GM12878 (cell line): ENCODE measurements at regions not wholly inside any gene's neighbourhood (a gene's known extent, or its start where the extent isn't known, plus 50 kb on each side); places are given as distances from the start of the nearest gene placed in this dataset.

Experiments
- ATAC-seq: fragments of 200-7000 bp; cut with Tn5 transposase; 3 replicates; pipeline ENCODE4 v1.9.1; 2020; ENCODE audit warnings: mild to moderate bottlenecking, moderate library complexity
- BruUV-seq: library from RNA; stranded (reverse); fragments of 400-500 nt; replicated peaks from 2 replicates; lab custom pipeline; 2021; lab: Mats Ljungman, UMichigan
- CTCF ChIA-PET: fragments of 300-600 bp; sonication (Branson Sonifier 250); formaldehyde crosslinking; extraction: SDS; loops from one replicate; lab custom pipeline; 2021; ENCODE audit warnings: inconsistent platforms; lab: Yijun Ruan, JAX
- POLR2A ChIA-PET: fragments of 350-600 bp; formaldehyde crosslinking; extraction: SDS; loops from one replicate; lab custom pipeline; 2021; ENCODE audit warnings: inconsistent platforms; lab: Charles Lee
- RAD21 ChIA-PET: fragments of 300-600 bp; sonication (Branson Sonifier 250); formaldehyde crosslinking; loops from one replicate; lab custom pipeline; 2023; ENCODE audit warnings: antibody characterized with exemption; ENCODE audit not compliant: unreplicated experiment; lab: Charles Lee
- SMC1A ChIA-PET: fragments of 300-600 bp; sonication (Branson Sonifier 250); formaldehyde crosslinking; loops from one replicate; lab custom pipeline; 2023; ENCODE audit not compliant: unreplicated experiment, uncharacterized antibody; lab: Charles Lee
- DNase-seq: peaks from one replicate; pipeline ENCODE4 v3.0.0-alpha.2; 2011; ENCODE audit warnings: low read depth, low spot score
- FAIRE-seq: peaks from 3 replicates; lab custom pipeline; 2011; peaks lifted over from hg19 to GRCh38; lab: Jason Lieb, UNC
- H2AFZ ChIP-seq: 2 replicates; pipeline ENCODE4 v1.6.0; 2011; ENCODE audit warnings: low read depth, low read length, control low read depth; ENCODE audit not compliant: control insufficient read depth
- H3K27ac ChIP-seq: 2 replicates; pipeline ENCODE4 v1.5.1; 2011; ENCODE audit warnings: control low read depth; ENCODE audit not compliant: control insufficient read depth, insufficient read depth
- H3K27me3 ChIP-seq, 2 experiments: replicated peaks in 1 of 2; 2 replicates each; pipeline versions ENCODE4 v1.6.0 to v1.6.1; 2011; ENCODE audit warnings: low read length in 1 of 2; ENCODE audit not compliant: control insufficient read depth in 2 of 2, insufficient read depth in 2 of 2
- H3K36me3 ChIP-seq, 2 experiments: 2 replicates each; pipeline ENCODE4 v1.5.1; 2011; ENCODE audit warnings: low read length in 1 of 2; ENCODE audit not compliant: control insufficient read depth in 2 of 2, insufficient read depth in 2 of 2
- H3K4me1 ChIP-seq: 2 replicates; pipeline ENCODE4 v1.6.1; 2011; ENCODE audit warnings: mild to moderate bottlenecking, low read length, moderate library complexity, mixed read lengths; ENCODE audit not compliant: control insufficient read depth, insufficient read depth
- H3K4me2 ChIP-seq: 2 replicates; pipeline ENCODE4 v1.6.0; 2011; ENCODE audit warnings: control low read depth; ENCODE audit not compliant: control insufficient read depth, insufficient read depth
- H3K4me3 ChIP-seq: fragments of 200-600 bp; sonication (generic); 2 replicates; pipeline ENCODE4 v1.5.1; 2016
- H3K79me2 ChIP-seq: 2 replicates; pipeline ENCODE4 v1.6.0; 2011; ENCODE audit warnings: low read length; ENCODE audit not compliant: control insufficient read depth, insufficient read depth
- H3K9ac ChIP-seq: 2 replicates; pipeline ENCODE4 v1.8.0; 2011; ENCODE audit warnings: low read length, control low read depth, mixed read lengths; ENCODE audit not compliant: control insufficient read depth, insufficient read depth
- H3K9me3 ChIP-seq: replicated peaks from 3 replicates; pipeline ENCODE4 v1.5.1; 2011; ENCODE audit warnings: mild to moderate bottlenecking, low read length; ENCODE audit not compliant: control insufficient read depth, insufficient read depth
- H4K20me1 ChIP-seq: 2 replicates; pipeline ENCODE4 v1.6.0; 2011; ENCODE audit not compliant: control insufficient read depth, insufficient read depth
- BHLHE40 ChIP-seq, 2 experiments: fragments of 450-650 bp in 1 of 2; IDR thresholded peaks; 2 replicates each; pipeline ENCODE4 v1.6.1; 2011 to 2017; ENCODE audit warnings: low read depth in 2 of 2, borderline replicate concordance in 1 of 2, improper control_type of control experiment in 1 of 2, low read length in 1 of 2, mild to moderate bottlenecking in 1 of 2
- BMI1 ChIP-seq: fragments of 450-650 bp; IDR thresholded peaks from 2 replicates; pipeline ENCODE4 v1.6.1; 2016; ENCODE audit warnings: mild to moderate bottlenecking, moderate library complexity, borderline replicate concordance
- CBX3 ChIP-seq: fragments of 200-600 bp; sonication (generic); IDR thresholded peaks from 2 replicates; pipeline ENCODE4 v1.6.1; 2016; ENCODE audit warnings: low read depth, borderline replicate concordance
- EP300 ChIP-seq, 2 experiments: fragments of 150-350 bp in 1 of 2; IDR thresholded peaks; 2 replicates each; pipeline ENCODE4 v1.6.1; 2011 to 2012; ENCODE audit warnings: low read depth in 2 of 2, low read length in 2 of 2, borderline replicate concordance in 1 of 2, improper control_type of control experiment in 1 of 2, inconsistent platforms in 1 of 2; ENCODE audit not compliant: control insufficient read depth in 1 of 2
- GABPA ChIP-seq: IDR thresholded peaks from 2 replicates; pipeline ENCODE4 v1.6.1; 2014; ENCODE audit warnings: antibody characterized with exemption, low read depth, mild to moderate bottlenecking, inconsistent platforms
- IRF4 ChIP-seq: IDR thresholded peaks from 2 replicates; pipeline ENCODE4 v1.6.1; 2011; ENCODE audit warnings: low read depth, low read length
- IRF5 ChIP-seq: fragments of 450-650 bp; IDR thresholded peaks from 2 replicates; pipeline ENCODE4 v1.6.1; 2017; ENCODE audit warnings: borderline replicate concordance
- KLF5 ChIP-seq: fragments of 450-650 bp; IDR thresholded peaks from 2 replicates; pipeline ENCODE4 v1.6.1; 2014; ENCODE audit warnings: mild to moderate bottlenecking; ENCODE audit not compliant: partially characterized antibody
- MYB ChIP-seq: fragments of 150-350 bp; IDR thresholded peaks from 2 replicates; pipeline ENCODE4 v1.6.1; 2014; ENCODE audit warnings: mild to moderate bottlenecking, low read depth, low read length, borderline replicate concordance
- PAX5 ChIP-seq: IDR thresholded peaks from 2 replicates; pipeline ENCODE4 v1.6.1; 2011; ENCODE audit warnings: low read depth, low read length, borderline replicate concordance
- PKNOX1 ChIP-seq: fragments of 450-650 bp; IDR thresholded peaks from 2 replicates; pipeline ENCODE4 v1.6.1; 2016; ENCODE audit warnings: mild to moderate bottlenecking
- PML ChIP-seq: IDR thresholded peaks from 2 replicates; pipeline ENCODE4 v1.6.1; 2012; ENCODE audit warnings: low read length, inconsistent platforms
- PRDM15 ChIP-seq: fragments of 450-650 bp; formaldehyde crosslinking; IDR thresholded peaks from 2 replicates; pipeline ENCODE4 v1.4.0; 2020; ENCODE audit warnings: mild to moderate bottlenecking, moderate library complexity
- RELA ChIP-seq: fragments of 450-650 bp; IDR thresholded peaks from 2 replicates; pipeline ENCODE4 v1.8.0; 2014; ENCODE audit warnings: borderline replicate concordance; ENCODE audit not compliant: partially characterized antibody
- RELB ChIP-seq: fragments of 450-650 bp; IDR thresholded peaks from 2 replicates; pipeline ENCODE4 v1.6.1; 2017; ENCODE audit warnings: low read depth, mild to moderate bottlenecking, moderate library complexity
- TAF1 ChIP-seq: IDR thresholded peaks from 2 replicates; pipeline ENCODE4 v1.6.1; 2011; ENCODE audit warnings: mild to moderate bottlenecking, low read depth, low read length, borderline replicate concordance
- TBL1XR1 ChIP-seq: IDR thresholded peaks from 2 replicates; pipeline ENCODE4 v1.6.1; 2012; ENCODE audit warnings: low read depth, low read length, improper control_type of control experiment
- TCF7 ChIP-seq: IDR thresholded peaks from 2 replicates; pipeline ENCODE4 v1.6.1; 2014; ENCODE audit warnings: antibody characterized with exemption, borderline replicate concordance
- ZNF207 ChIP-seq: fragments of 450-650 bp; IDR thresholded peaks from 2 replicates; pipeline ENCODE4 v1.6.1; 2014; ENCODE audit warnings: antibody characterized with exemption, mild to moderate bottlenecking, borderline replicate concordance
- WGBS: methylation state at CpG from one replicate; pipeline ENCODE4 v1.1.6; 2016; ENCODE audit warnings: low lambda C conversion rate; ENCODE audit not compliant: insufficient replicate concordance, insufficient coverage; ENCODE audit errors: missing lambda C conversion rate; 5-methylcytosine and 5-hydroxymethylcytosine counted together
- in situ Hi-C: fragments of 300-500 bp; cut with MboI; formaldehyde crosslinking; loops from 9 replicates; pipeline ENCODE4 v1.14.3; 2018; ENCODE audit warnings: mixed read lengths
- intact Hi-C: fragments of 100-400 bp; cut with micrococcal nuclease; formaldehyde crosslinking; loops from one replicate; pipeline ENCODE4 v1.14.2; 2022; ENCODE audit not compliant: unreplicated experiment

GRCh38 chr7:22604246-22604645 is 104.3 kb upstream of the STEAP1B start:
- Histone ChIP-seq H4K20me1 (no peaks in the 10 kb centered on the region), H2AFZ (no peak overlapping the region), H3K79me2 (no peaks in the 10 kb centered on the region), H3K36me3 (no peaks in the 10 kb centered on the region), H3K4me3 (no peak overlapping the region), H3K27ac (no peak overlapping the region), H3K4me1 (no peaks in the 10 kb centered on the region), H3K9ac (no peak overlapping the region), H3K4me2 (no peak overlapping the region), H3K27me3 (peaks cover 0 to 6% of the 10 kb centered on the region in 2 experiments; a peak in 1 of 4 replicates), H3K9me3 (no peaks in the 10 kb centered on the region)
- intact Hi-C loops = no loop called here
- FAIRE-seq (no peak), ATAC-seq (no peak), DNase-seq (no peak)
- ChIA-PET RAD21 (no interaction called here), SMC1A (no interaction called here), POLR2A (no interaction called here), CTCF (no interaction called here)
- TF ChIP-seq RELA = no peak
- TF ChIP-seq TCF7 = no peak
- TF ChIP-seq CBX3 = no peak
- TF ChIP-seq IRF5 = no peak
- TF ChIP-seq PKNOX1 = no peak
- no peak for TF ChIP-seq MYB
- no peak for TF ChIP-seq PAX5
- no peak for TF ChIP-seq TAF1
- TF ChIP-seq GABPA = no peak
- no peak for TF ChIP-seq IRF4
- TF ChIP-seq ZNF207 = no peak
- no peak for TF ChIP-seq KLF5
- TF ChIP-seq EP300 (IDR thresholded peaks at IDR 0.05; ENCODE audit: borderline replicate concordance in 1 of 2, control insufficient read depth in 1 of 2, low read depth in 2 of 2, low read length in 2 of 2) = no peak
- no peak for TF ChIP-seq BHLHE40 (IDR thresholded peaks at IDR 0.05; ENCODE audit: borderline replicate concordance in 1 of 2, low read depth in 2 of 2, low read length in 1 of 2)
- TF ChIP-seq BMI1 = no peak
- no peak for TF ChIP-seq PRDM15 (CRISPR knock-in tag)
- TF ChIP-seq PML = no peak
- TF ChIP-seq TBL1XR1 = no peak
- no peak for TF ChIP-seq RELB
- in situ Hi-C loops = no loop called here
- WGBS = 0% methylated on average over 2 of the region's 2 CpGs
- no TSS peak for BruUV-seq
